GM18870 (cell line): ENCODE measurements at regions not wholly inside any gene's neighbourhood (a gene's known extent, or its start where the extent isn't known, plus 50 kb on each side); places are given as distances from the start of the nearest gene placed in this dataset.

ENCODE experiments used
- ATAC-seq: cut with Tn5 transposase; IDR thresholded peaks from one replicate; pipeline ENCODE4 v1.9.1; 2021; ENCODE audit warnings: moderate library complexity; ENCODE audit not compliant: unreplicated experiment

- ATAC-seq: no peak
These were observed 147.0 kb upstream of the RBFOX1 start for GRCh38 chr16:7185689-7186088.

DNA sequence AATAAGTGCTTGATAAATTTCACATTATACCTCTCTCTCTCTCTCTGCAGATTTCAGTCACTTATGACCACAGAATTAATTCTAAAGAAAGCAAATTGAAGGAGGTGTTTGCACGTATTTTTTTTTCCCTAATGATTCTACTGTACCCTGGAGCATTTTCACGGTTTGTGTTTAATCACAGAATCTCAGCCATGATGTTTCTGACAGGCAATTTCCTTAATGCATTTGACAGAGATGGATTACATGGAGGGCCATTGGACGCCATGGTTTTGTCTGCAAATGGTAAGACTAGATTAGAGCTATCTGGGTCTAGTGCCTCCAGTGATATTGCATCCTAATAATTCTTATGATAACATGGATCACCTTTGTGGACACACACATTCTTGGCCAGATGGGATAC lies 147.5 kb upstream of the RBFOX1 start:
- ATAC-seq: no peak

DNA sequence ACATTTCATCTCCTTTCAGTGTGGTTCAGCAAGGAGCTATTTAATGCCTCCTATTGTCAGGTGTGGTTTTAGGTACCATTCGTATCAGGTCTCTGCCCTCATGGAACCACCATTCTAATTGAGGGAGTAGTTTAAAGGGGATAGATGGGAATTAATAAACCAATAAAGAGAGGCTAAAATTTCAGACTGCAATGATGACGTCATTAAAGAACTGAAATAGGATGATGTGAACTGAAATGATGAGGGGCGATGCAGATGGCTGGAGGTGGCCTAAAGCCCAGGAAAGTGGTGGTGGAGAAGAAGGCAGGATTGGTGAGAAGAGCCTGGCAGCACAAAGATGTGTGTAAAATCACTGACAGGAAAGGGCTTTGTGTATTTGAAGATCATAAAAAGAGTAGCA lies 148.9 kb upstream of the RBFOX1 start:
- no peak for ATAC-seq

GRCh38 chr16:7182510-7183109 lies 150.0 kb upstream of the RBFOX1 start:
- no peak for ATAC-seq

DNA sequence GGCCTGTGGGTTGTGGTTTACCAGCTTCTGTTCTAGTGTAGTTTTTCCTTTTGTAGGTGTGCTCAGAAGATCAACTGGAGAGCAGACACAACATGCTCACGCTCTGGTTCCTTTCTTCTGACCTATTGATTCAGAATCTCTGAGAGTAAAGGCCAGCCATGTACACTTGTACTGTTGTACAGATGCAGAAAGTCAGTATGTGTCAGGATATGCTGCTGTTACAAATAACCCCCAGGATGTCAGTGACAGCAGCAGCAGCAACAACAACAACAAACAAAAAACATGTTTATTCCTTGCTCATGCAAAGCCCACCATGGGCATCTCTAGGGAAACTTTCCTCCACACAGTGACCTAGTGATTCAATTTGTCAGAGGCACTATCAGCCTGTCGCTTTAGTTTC lies 154.8 kb upstream of the RBFOX1 start:
- no peak for ATAC-seq

GRCh38 chr16:7171151-7171550 lies 161.5 kb upstream of the RBFOX1 start:
- no peak for ATAC-seq

- ATAC-seq: no peak
These were observed 165.0 kb upstream of the RBFOX1 start for GRCh38 chr16:7167626-7168025.

- no peak for ATAC-seq
These were observed 170.8 kb upstream of the RBFOX1 start for GRCh38 chr16:7161891-7162290.

GRCh38 chr16:7160093-7160492 lies 172.6 kb upstream of the RBFOX1 start:
- ATAC-seq: no peak

DNA sequence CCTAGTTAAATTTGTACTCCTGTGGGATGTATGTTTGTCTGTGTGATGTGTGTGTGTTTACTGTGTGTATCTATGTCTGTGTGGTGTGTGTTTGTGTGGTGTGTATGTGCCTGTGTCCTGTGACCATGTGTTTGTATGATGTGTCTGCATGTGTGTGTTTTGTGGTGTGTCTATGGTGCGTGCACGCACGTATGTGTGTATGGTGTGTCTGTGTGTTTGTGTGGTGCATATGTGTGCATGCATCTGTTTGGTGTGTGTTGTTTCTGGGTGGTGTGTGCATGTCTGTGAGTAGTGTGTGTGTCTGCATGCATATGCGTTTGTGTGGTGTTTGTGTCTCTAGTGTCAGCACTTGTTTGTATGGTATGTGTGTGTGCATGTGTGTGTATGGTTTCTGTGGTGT lies 174.2 kb upstream of the RBFOX1 start:
- ATAC-seq: no peak

DNA sequence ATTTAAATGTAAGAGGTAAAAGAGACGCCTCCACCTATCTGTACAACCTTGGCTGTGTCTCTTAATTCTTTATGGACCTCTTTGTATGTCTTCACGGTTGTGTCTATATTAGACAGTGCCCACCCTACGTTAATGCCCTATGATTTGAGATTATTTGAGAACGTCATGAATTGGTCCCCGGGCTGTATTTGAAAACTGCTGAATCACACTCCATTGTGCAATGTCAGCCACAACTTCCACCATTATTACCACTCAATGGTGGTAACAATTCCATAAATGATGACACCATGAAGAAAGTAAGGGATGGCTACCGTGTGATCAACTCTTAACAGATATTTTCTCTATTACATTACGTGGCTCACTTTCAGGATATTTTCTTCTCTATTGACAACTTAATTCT lies 182.4 kb upstream of the RBFOX1 start:
- ATAC-seq: no peak

GRCh38 chr16:7148606-7149005 lies 184.0 kb upstream of the RBFOX1 start:
- no peak for ATAC-seq

DNA sequence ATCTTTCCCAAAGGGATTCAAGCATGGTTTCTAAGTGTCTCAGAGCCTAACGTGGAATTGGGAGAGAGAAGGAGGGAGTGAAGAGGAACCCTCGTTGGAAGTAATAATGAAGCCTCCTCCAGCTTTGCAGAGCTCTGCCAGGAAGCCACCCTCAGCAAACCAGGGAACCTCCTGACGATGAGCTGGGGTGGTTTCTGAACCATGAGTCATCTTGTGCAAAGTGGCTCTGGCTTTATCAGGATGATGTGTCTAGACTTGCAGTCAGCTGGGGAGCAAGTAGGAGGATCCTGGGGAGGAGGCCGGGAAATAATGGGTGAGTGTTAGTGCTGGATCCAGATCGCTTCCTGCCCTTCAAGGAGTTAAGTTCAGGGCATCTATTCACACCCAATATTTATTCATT lies 191.7 kb upstream of the RBFOX1 start:
- no peak for ATAC-seq

GRCh38 chr16:7137560-7138330 lies 194.9 kb upstream of the RBFOX1 start:
- ATAC-seq: no peak

- ATAC-seq: no peak
These were observed 200.2 kb upstream of the RBFOX1 start for GRCh38 chr16:7132465-7132864.

DNA sequence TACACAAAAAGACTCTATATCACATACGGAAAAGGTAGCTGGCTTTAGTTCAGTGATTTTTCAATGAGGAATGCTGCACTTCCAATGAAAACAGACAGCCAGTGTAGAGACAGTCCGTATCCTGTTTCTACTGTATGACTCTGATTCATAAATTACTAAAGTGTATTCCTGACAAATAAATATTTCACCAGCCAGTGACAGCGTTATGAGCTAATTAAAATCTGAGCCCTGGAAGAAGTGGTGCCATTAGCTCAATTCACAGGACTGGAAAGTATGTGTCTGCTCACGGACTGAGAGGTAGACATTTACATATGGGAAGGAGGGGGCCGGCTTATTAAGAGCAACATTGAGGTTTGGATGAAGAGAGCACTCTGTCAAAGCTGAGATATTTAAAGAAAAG lies 207.9 kb upstream of the RBFOX1 start:
- ATAC-seq: no peak

- no peak for ATAC-seq
These were observed 208.4 kb upstream of the RBFOX1 start for GRCh38 chr16:7124242-7124641.

DNA sequence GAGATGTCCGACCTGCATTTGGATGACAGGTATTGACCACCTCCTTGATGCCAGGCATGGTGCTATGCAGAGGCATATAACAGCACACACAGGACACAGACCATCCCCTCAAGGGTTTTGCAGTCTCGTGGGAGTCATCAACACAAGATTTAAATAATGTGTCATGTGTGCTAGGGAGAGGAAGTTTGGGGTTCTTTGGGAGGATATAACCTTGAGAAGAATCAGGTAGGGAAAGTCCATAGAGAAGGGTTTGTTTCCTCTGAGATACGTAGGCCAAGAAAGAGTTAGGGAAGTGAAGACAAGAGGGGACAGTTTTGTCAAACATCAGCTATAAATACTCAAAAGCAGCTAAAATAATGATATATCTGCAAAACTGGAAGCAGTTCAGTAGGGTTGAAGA lies 215.9 kb upstream of the RBFOX1 start:
- ATAC-seq: no peak

DNA sequence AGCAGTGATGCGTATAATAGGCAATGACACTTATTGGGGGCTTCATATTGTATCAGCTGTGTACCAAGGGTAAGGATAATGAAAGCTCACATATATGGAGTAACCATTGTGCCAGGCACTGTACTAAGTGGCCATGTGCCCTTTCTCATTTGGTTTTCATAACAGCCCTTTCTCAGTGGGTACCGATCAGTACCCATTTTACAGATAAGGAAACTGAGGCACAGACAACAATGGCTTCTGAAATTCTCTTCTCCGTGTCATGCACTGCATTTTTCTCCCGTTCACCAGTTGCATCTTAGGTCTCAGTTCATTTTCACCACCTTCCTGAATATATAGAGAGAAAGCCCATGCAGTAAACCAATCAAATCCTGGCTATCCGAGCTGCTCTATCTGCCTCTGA lies 216.7 kb upstream of the RBFOX1 start:
- no peak for ATAC-seq

- no peak for ATAC-seq
These were observed 218.7 kb upstream of the RBFOX1 start for GRCh38 chr16:7113949-7114348.

GRCh38 chr16:7113395-7113794 lies 219.2 kb upstream of the RBFOX1 start:
- no peak for ATAC-seq

DNA sequence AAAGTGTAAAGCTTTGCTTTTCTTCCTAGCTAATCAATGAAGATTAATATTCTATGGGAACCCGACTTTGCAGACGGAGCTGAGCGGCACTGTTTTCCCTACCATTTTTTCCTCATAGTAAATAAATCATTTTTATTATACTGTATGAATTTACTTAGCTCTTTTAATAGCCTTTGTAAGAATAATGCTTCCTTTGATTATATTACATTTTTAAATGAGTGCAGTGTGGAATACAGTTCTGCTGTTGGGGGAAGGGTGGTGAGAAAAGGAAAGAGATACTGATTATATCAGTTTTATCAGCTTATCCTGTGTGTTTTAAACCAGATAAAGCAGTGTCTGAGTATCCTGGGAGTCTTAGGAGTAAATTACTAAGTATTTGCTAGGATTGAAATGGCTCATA lies 221.4 kb upstream of the RBFOX1 start:
- no peak for ATAC-seq

DNA sequence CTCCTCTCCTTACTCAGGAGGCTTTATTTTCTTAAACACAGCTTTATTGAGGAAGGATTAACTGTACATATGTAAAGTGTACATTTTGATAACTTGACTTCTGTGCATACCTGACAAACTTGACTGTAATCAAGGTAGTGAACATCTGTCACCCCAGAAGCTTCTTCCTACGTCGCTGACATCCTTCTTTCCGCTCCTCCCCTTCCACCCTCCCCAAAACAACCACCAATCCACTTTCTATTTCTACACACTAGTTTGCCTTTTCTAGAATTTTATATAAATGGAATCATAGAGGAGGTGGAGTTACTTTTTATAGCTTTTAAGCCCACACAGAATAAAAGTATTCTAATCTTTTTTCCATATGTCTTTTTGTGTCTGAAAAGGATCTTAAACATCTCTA lies 225.2 kb upstream of the RBFOX1 start:
- no peak for ATAC-seq
